ENCODE measurements at regions not wholly inside any gene's neighbourhood (a gene's known extent, or its start where the extent isn't known, plus 50 kb on each side); places are given as distances from the start of the nearest gene placed in this dataset.

DNA sequence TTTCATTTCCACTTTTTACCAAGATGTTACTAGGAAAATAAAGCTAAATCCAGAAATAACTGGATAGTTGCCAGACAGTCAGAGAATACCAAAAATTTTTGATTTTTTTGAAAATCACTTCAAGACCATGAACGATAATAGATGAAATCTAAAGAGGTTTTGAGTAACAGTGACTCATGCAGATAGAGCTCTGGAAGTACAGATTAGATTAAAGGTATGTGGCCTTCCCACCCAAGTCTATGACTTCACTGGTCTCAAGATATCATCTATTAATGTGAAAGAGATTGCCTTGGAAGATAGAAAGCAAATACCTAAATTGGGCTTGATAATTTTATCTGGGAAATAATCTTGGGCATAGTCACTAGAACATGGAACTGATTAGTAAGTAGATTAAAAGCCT is 415.9 kb downstream of the METTL15 start:
- no peaks in the 10 kb centered on the region for H3K27me3 ChIP-seq (ENCODE audit: control insufficient read depth in 5 of 5, insufficient read depth in 4 of 5, low read length in 5 of 5)
- no peak overlapping the region for H3K27ac ChIP-seq (ENCODE audit: low read depth, low read length)
- no peaks in the 10 kb centered on the region for H3K4me1 ChIP-seq (ENCODE audit: control insufficient read depth in 5 of 5, insufficient read depth in 5 of 5, low read length in 5 of 5)
- H3K36me3 ChIP-seq (ENCODE audit: control insufficient read depth in 5 of 5, insufficient read depth in 5 of 5, low read length in 5 of 5), result peaks cover 0 to 3% (median 0%) of the 10 kb centered on the region in 5 donors
- H3K9me3 ChIP-seq (ENCODE audit: control insufficient read depth in 5 of 5, low read length in 5 of 5), result peaks cover 0 to 15% (median 8%) of the 10 kb centered on the region in 5 donors
- H3K4me3 ChIP-seq (ENCODE audit: low read depth in 1 of 5, low read length in 5 of 5), result no peak overlapping the region
- H3K9ac ChIP-seq (ENCODE audit: low read length in 5 of 5), result no peak overlapping the region

DNA sequence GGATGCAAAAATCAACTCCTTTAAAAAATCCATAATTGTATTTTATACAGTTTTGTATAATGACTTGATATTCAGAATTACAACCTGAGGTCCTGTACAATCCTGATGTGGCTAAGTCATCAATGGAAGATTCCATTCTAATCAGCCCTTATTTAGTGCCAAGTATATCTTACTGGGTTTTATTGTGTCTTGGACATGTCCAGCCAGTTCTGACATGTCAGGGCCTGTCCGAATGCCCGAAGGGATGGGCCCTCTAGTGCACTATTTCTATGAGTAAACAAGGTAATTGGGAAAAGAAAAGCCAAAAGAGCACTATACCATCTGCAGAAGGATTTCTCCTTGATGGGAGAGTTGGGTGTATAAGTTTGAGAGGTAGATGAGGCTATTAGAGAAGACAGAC is 412.9 kb downstream of the METTL15 start:
- peaks cover 0 to 8% (median 2%) of the 10 kb centered on the region in 5 donors for H3K9me3 ChIP-seq (ENCODE audit: control insufficient read depth in 5 of 5, low read length in 5 of 5)
- H3K27ac ChIP-seq (ENCODE audit: low read depth, low read length), result no peak overlapping the region
- no peak overlapping the region for H3K4me3 ChIP-seq (ENCODE audit: low read depth in 1 of 5, low read length in 5 of 5)
- no peaks in the 10 kb centered on the region for H3K36me3 ChIP-seq (ENCODE audit: control insufficient read depth in 5 of 5, insufficient read depth in 5 of 5, low read length in 5 of 5)
- H3K9ac ChIP-seq (ENCODE audit: low read length in 5 of 5), result no peak overlapping the region
- no peaks in the 10 kb centered on the region for H3K27me3 ChIP-seq (ENCODE audit: control insufficient read depth in 5 of 5, insufficient read depth in 4 of 5, low read length in 5 of 5)
- no peaks in the 10 kb centered on the region for H3K4me1 ChIP-seq (ENCODE audit: control insufficient read depth in 5 of 5, insufficient read depth in 5 of 5, low read length in 5 of 5)

DNA sequence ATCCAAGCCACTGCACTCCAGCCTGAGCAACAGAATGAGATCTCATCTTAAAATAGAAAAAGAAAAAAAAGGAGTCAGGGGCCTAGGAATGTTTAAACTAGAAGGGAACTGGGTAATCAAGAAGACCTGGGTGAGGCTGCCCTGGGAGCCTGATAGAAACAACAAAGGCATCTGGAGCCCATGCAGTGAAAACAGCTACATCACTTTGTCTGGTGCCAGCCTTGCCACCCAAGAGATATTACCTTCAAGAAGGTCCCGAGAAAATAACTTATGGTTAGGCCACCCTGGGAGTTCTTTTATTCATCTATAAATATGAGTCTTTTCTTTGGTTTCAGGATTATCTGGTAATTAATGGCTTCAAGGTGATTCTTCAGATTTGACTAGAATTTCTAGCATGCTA is 412.1 kb downstream of the METTL15 start:
- Histone ChIP-seq H3K27ac (ENCODE audit: low read depth, low read length) (no peak overlapping the region), H3K4me3 (ENCODE audit: low read depth in 1 of 5, low read length in 5 of 5) (no peak overlapping the region), H3K9me3 (ENCODE audit: control insufficient read depth in 5 of 5, low read length in 5 of 5) (no peaks in the 10 kb centered on the region), H3K9ac (ENCODE audit: low read length in 5 of 5) (no peak overlapping the region), H3K36me3 (ENCODE audit: control insufficient read depth in 5 of 5, insufficient read depth in 5 of 5, low read length in 5 of 5) (no peaks in the 10 kb centered on the region), H3K4me1 (ENCODE audit: control insufficient read depth in 5 of 5, insufficient read depth in 5 of 5, low read length in 5 of 5) (no peaks in the 10 kb centered on the region), H3K27me3 (ENCODE audit: control insufficient read depth in 5 of 5, insufficient read depth in 4 of 5, low read length in 5 of 5) (no peaks in the 10 kb centered on the region)

DNA sequence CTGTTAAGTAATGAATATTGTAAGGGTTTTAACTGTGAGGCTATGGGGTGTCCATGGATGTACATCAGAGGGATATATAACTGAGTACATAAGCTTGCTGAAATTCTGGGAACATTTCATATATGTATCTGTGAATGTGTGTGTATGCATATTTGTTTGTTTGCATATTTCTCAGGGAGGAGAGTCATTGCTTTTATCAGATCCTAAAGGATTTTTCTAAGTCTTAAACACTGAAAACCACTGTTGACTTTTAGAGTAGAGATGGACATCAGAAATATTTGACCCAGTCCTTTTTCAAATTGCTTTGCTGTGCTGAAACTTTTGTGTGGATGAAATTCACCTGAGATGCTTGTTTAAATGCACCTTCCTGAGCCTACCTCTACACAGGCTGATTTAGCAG is 410.6 kb downstream of the METTL15 start:
- Histone ChIP-seq H3K27ac (ENCODE audit: low read depth, low read length) (no peak overlapping the region), H3K27me3 (ENCODE audit: control insufficient read depth in 5 of 5, insufficient read depth in 4 of 5, low read length in 5 of 5) (no peaks in the 10 kb centered on the region), H3K9me3 (ENCODE audit: control insufficient read depth in 5 of 5, low read length in 5 of 5) (peaks cover 0 to 2% (median 0%) of the 10 kb centered on the region in 5 donors), H3K9ac (ENCODE audit: low read length in 5 of 5) (no peak overlapping the region), H3K36me3 (ENCODE audit: control insufficient read depth in 5 of 5, insufficient read depth in 5 of 5, low read length in 5 of 5) (no peaks in the 10 kb centered on the region), H3K4me1 (ENCODE audit: control insufficient read depth in 5 of 5, insufficient read depth in 5 of 5, low read length in 5 of 5) (no peaks in the 10 kb centered on the region), H3K4me3 (ENCODE audit: low read depth in 1 of 5, low read length in 5 of 5) (no peak overlapping the region)

DNA sequence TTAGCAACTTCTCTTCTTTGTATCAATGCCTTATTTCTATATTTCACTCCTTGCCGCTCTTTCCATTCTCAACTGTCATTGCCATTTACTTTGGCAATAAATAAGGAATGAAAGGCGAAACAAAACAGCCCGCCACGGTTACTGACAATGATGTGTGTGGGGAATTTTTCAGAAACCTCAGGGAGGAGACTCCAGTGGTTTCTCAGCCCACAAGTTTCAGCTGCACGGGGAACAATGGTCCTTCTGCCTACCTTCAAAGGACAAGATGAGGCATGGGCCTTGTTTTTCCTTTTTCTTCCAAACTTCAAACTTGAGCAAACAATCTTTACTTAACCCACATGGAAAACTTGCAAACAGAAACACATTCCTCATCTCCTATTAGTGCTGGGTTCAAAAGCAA is 409.4 kb downstream of the METTL15 start:
- Histone ChIP-seq H3K4me3 (ENCODE audit: low read depth in 1 of 5, low read length in 5 of 5) (no peak overlapping the region), H3K9ac (ENCODE audit: low read length in 5 of 5) (no peak overlapping the region), H3K27me3 (ENCODE audit: control insufficient read depth in 5 of 5, insufficient read depth in 4 of 5, low read length in 5 of 5) (no peaks in the 10 kb centered on the region), H3K36me3 (ENCODE audit: control insufficient read depth in 5 of 5, insufficient read depth in 5 of 5, low read length in 5 of 5) (no peaks in the 10 kb centered on the region), H3K9me3 (ENCODE audit: control insufficient read depth in 5 of 5, low read length in 5 of 5) (peaks cover 0 to 5% (median 0%) of the 10 kb centered on the region in 5 donors), H3K27ac (ENCODE audit: low read depth, low read length) (no peak overlapping the region), H3K4me1 (ENCODE audit: control insufficient read depth in 5 of 5, insufficient read depth in 5 of 5, low read length in 5 of 5) (no peaks in the 10 kb centered on the region)

DNA sequence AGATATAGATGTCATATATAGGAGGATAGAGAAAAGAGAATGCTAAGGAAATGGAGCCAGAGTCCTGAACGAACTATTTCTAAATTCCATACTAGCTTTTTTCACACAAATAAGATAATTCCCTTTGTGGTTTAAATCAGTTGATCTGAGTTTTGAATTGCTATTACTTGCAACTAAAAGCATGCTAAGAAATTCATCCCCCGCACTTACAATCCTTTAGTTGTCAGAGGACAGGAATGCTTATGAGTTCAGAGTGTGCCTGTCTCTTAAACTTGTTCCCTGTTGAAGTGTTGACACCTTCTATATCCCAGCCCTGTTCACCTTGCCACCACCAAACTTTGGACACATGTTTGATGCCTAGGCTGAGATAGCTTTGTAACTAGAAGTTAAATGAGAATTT is 406.2 kb downstream of the METTL15 start:
- Histone ChIP-seq H3K4me3 (ENCODE audit: low read depth in 1 of 5, low read length in 5 of 5) (no peak overlapping the region), H3K9ac (ENCODE audit: low read length in 5 of 5) (no peak overlapping the region), H3K9me3 (ENCODE audit: control insufficient read depth in 5 of 5, low read length in 5 of 5) (peaks cover 0 to 5% (median 0%) of the 10 kb centered on the region in 5 donors), H3K27me3 (ENCODE audit: control insufficient read depth in 5 of 5, insufficient read depth in 4 of 5, low read length in 5 of 5) (no peaks in the 10 kb centered on the region), H3K27ac (ENCODE audit: low read depth, low read length) (no peak overlapping the region), H3K36me3 (ENCODE audit: control insufficient read depth in 5 of 5, insufficient read depth in 5 of 5, low read length in 5 of 5) (no peaks in the 10 kb centered on the region), H3K4me1 (ENCODE audit: control insufficient read depth in 5 of 5, insufficient read depth in 5 of 5, low read length in 5 of 5) (no peaks in the 10 kb centered on the region)

DNA sequence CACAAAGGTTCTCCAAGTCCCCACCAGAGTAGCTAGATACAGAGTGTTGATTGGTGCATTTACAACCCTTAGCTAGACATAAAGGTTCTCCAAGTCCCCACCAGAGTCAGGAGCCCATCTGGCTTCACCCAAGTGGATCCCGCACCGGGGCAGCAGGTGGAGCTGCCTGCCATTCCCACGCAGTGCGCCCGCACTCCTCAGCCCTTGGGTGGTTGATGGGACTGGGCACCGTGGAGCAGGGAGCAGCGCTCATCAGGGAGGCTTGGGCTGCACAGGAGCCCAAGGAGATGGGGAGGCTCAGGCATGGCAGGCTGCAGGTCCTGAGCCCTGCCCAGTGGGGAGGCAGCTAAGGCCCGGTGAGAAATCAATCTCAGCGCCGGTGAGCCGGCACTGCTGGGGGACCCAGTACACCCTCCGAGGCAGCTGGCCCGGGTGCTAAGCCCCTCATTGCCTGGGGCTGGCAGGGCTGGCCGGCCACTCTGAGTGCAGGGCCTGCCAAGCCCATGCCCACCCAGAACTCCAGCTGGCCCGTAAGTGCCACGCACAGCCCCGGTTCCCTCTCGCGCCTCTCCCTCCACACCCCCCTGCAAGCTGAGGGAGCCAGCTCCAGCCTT is 404.1 kb downstream of the METTL15 start:
- Histone ChIP-seq H3K36me3 (ENCODE audit: control insufficient read depth in 5 of 5, insufficient read depth in 5 of 5, low read length in 5 of 5) (no peaks in the 10 kb centered on the region), H3K9ac (ENCODE audit: low read length in 5 of 5) (no peak overlapping the region), H3K27ac (ENCODE audit: low read depth, low read length) (no peak overlapping the region), H3K4me1 (ENCODE audit: control insufficient read depth in 5 of 5, insufficient read depth in 5 of 5, low read length in 5 of 5) (no peaks in the 10 kb centered on the region), H3K4me3 (ENCODE audit: low read depth in 1 of 5, low read length in 5 of 5) (no peak overlapping the region), H3K27me3 (ENCODE audit: control insufficient read depth in 5 of 5, insufficient read depth in 4 of 5, low read length in 5 of 5) (no peaks in the 10 kb centered on the region), H3K9me3 (ENCODE audit: control insufficient read depth in 5 of 5, low read length in 5 of 5) (peaks cover 0 to 5% (median 0%) of the 10 kb centered on the region in 5 donors)

DNA sequence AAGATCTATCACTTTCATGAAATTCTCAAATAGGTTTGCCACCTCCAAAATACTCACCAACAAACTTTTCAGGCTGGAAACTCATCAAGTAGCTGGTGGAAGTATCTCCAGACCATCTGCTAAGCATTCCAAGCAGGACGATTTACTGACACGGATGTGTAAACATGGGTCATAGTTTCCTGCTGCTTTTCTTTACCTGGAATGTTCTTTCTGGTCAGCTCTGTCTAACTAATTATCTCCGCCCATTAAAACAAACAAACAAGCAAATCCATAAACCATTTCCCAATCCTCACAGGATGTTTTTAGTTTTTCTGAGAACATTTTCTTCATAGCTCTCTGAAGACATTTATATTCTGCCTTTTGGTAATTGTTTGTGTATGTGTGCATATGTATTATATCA is 397.0 kb downstream of the METTL15 start:
- H3K27me3 ChIP-seq (ENCODE audit: control insufficient read depth in 5 of 5, insufficient read depth in 4 of 5, low read length in 5 of 5), result no peaks in the 10 kb centered on the region
- no peaks in the 10 kb centered on the region for H3K36me3 ChIP-seq (ENCODE audit: control insufficient read depth in 5 of 5, insufficient read depth in 5 of 5, low read length in 5 of 5)
- no peak overlapping the region for H3K27ac ChIP-seq (ENCODE audit: low read depth, low read length)
- H3K4me1 ChIP-seq (ENCODE audit: control insufficient read depth in 5 of 5, insufficient read depth in 5 of 5, low read length in 5 of 5), result no peaks in the 10 kb centered on the region
- no peak overlapping the region for H3K4me3 ChIP-seq (ENCODE audit: low read depth in 1 of 5, low read length in 5 of 5)
- no peaks in the 10 kb centered on the region for H3K9me3 ChIP-seq (ENCODE audit: control insufficient read depth in 5 of 5, low read length in 5 of 5)
- H3K9ac ChIP-seq (ENCODE audit: low read length in 5 of 5), result no peak overlapping the region

DNA sequence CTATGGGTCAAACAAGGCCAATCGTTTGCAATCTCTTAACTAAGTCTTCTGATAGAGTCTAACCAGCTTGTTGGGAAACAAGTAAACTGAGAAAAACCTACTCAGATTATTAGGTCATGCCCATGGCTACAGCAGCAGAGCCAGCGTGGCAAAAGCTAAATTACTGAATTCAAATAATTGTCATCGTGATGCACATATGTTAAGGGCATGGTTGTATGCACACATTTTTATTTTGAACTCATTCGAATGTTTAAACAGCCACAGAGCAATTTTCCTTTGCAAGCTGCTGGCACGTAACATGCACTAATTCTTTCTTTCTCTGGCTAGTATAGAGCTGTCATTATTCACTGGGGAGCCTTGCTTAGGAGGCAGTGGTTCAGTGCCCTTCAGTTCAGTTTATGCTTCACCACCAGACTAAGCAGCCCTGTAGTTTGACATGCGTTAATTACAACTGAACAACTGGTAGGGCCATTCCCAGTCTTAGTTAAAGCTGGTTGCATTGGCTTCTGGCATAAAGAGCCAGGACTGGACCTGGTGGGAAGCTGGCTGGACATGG is 396.4 kb downstream of the METTL15 start:
- Histone ChIP-seq H3K9ac (ENCODE audit: low read length in 5 of 5) (no peak overlapping the region), H3K4me3 (ENCODE audit: low read depth in 1 of 5, low read length in 5 of 5) (no peak overlapping the region), H3K36me3 (ENCODE audit: control insufficient read depth in 5 of 5, insufficient read depth in 5 of 5, low read length in 5 of 5) (no peaks in the 10 kb centered on the region), H3K4me1 (ENCODE audit: control insufficient read depth in 5 of 5, insufficient read depth in 5 of 5, low read length in 5 of 5) (no peaks in the 10 kb centered on the region), H3K9me3 (ENCODE audit: control insufficient read depth in 5 of 5, low read length in 5 of 5) (no peaks in the 10 kb centered on the region), H3K27me3 (ENCODE audit: control insufficient read depth in 5 of 5, insufficient read depth in 4 of 5, low read length in 5 of 5) (no peaks in the 10 kb centered on the region), H3K27ac (ENCODE audit: low read depth, low read length) (no peak overlapping the region)

DNA sequence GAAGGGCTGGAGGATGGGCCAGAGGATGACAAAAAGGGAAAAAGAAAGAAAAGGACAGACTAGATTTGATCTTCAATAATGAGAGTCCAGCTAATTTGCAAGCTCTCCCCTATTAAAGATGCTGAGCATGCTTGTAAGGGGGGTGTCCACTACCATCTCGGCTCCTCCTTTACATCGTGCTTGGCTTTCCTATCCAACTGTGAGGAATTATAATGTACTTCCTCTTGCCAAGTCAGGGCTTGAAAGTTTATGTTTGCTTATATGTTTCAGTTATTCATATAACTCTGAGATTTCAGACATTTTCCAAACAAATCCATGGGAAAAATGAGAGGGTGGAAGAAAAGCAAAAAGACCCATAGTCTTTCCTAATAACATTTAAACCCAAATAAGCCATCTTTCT is 387.1 kb downstream of the METTL15 start:
- Histone ChIP-seq H3K9me3 (ENCODE audit: control insufficient read depth in 5 of 5, low read length in 5 of 5) (no peaks in the 10 kb centered on the region), H3K36me3 (ENCODE audit: control insufficient read depth in 5 of 5, insufficient read depth in 5 of 5, low read length in 5 of 5) (no peaks in the 10 kb centered on the region), H3K4me1 (ENCODE audit: control insufficient read depth in 5 of 5, insufficient read depth in 5 of 5, low read length in 5 of 5) (peaks cover 0 to 10% (median 2%) of the 10 kb centered on the region in 5 donors), H3K9ac (ENCODE audit: low read length in 5 of 5) (no peak overlapping the region), H3K4me3 (ENCODE audit: low read depth in 1 of 5, low read length in 5 of 5) (no peak overlapping the region), H3K27me3 (ENCODE audit: control insufficient read depth in 5 of 5, insufficient read depth in 4 of 5, low read length in 5 of 5) (no peaks in the 10 kb centered on the region), H3K27ac (ENCODE audit: low read depth, low read length) (no peak overlapping the region)

Data from subcutaneous abdominal adipose tissue (tissue), 5 donors.